Ramos (cell line): ENCODE measurements at regions not wholly inside any gene's neighbourhood (a gene's known extent, or its start where the extent isn't known, plus 50 kb on each side); places are given as distances from the start of the nearest gene placed in this dataset.

Experiments
- in situ Hi-C: fragments of 300-500 bp; cut with MboI; formaldehyde crosslinking; loops from one replicate; pipeline ENCODE4 v1.14.3; 2022; ENCODE audit warnings: low sequenced_read_pairs; ENCODE audit not compliant: unreplicated experiment

- in situ Hi-C loops, result no loop called here
Measured at GRCh38 chr12:92276276-92276675, 130.6 kb upstream of the BTG1 start.

GRCh38 chr12:92275443-92276154 lies 130.0 kb upstream of the BTG1 start:
- in situ Hi-C loops, result no loop called here

DNA sequence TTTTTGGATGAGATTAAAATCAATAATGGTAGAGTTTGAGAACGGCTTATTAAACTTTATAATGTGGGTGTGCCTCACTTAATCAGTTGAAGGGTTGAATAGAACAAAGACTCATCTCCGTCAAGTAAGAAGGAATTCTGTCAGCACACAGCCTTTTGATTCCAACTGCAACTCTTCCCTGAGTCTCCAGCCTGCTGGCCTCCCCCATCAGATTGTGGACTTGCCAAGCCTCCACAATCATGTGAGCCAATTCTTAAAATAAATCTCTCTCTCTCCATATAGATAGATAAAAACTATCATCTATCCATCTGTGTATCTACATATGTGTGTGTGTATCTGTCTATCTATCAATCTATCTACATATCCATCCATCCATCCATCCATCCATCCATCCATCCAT lies 127.4 kb upstream of the BTG1 start:
- in situ Hi-C loops, result no loop called here

DNA sequence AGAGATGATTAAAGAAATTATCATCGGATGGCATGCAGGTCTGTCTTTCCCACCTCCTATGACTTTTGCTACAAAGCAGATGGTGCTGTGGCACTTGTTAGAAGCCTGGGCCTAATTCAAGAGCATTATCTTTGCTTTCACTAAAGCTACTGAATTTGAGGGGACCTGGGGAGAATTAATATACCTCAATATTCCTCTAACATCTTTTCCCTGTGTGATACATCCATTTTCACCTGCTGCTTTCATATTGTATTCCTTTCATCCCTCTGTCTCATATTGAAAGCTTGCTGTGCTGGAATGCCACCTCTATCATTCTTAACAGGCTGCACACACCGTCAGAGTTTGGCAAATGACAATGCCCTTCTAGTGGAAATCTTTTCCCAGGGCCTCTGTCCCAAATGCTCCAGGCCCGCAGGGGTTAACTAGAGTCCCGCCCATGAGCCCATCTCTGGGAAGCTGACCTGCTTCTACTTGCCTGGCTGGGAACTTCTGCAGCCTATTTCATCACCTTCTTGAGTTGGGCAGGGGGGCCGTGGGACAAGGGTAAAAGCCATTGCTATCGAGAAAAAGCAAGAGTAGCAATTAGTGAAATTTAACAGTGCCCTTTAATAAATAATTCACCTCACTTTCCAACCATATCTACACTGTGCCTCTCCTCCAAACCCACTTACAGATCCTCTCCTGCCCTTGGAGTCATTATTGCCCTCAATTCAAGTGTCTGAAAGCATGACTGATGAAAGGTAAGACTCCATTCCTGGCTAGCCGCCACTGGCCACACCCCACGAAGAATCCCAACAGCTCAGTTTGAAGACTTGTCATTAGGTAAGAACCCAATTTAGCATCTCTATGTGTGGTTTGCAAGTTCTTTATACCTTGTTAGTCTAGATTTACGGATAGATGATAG lies 126.7 kb upstream of the BTG1 start:
- in situ Hi-C loops, result no loop called here

DNA sequence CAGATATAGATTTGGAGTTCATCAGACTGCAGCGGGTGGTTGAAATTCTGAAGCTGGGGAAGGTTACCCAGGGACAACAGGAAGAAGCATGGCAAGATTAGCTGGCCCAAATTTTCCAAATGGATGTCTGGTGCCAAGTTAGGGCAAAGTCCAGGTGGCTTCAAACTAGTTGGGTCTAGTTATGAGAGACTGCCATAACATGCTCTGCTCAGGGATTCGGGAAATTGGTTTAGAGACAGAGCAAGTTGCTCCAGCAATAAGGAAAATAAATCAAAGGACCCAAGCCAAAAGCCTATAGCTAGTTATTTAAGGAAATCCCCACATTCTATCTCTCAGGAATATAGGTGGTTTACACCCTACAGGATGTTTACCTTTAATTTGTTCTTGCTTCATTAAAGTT lies 125.7 kb upstream of the BTG1 start:
- in situ Hi-C loops, result no loop called here

DNA sequence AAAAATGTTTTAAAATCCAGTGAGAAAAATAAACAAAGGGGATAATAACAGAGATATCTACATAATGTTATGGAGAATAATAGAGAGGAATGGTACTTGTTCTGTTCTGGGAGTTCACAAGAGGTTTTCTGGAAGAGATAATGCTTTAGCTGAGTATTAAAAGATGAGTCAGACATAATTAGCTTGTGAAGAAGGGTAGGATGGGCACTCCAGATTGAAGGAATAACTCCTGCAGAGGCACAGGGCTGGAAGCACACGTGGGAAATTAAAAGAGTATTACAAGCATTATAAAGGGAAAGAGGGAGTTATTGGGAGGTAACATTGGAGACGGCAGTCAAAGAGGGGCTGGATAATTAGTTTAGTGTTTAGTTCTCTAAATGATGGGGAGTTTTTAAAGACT lies 124.9 kb upstream of the BTG1 start:
- in situ Hi-C loops, result no loop called here

DNA sequence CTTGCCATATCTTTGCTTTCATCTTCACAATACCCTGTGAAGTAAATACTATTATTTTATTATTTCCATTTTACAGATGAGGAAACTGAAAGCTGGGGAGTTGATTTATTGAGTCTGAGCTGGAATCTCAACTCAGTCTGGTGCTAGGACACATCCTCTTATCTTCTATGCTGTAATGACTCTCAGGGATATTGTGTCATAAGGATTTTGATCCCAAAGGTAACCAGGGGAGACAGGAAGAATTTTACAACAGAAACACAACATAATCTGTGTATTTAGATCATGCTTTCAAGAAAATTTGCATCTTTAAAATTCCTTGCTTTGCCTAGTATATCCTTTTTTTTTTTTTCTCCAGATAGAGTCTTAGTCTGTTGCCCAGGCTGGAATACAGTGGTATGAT lies 123.3 kb upstream of the BTG1 start:
- in situ Hi-C loops, result no loop called here

DNA sequence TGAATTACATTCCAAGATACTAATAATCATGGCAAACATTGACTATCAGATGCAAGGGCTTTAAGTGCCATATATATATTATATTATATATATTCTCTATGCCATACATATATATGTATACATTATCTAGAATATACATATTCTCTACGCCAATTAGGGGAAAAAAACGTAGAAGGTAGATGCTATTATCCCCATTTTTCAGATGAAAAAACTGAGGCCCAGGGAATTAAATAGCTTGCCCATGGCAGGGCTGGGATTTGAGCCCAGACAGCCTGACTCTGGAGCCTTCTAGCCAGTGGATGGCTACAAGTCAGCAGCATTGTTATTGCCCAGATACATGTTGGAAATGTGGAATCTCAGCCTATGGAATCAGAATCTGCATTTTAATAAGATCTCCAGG lies 116.0 kb upstream of the BTG1 start:
- in situ Hi-C loops, result no loop called here

GRCh38 chr12:92261071-92261470 lies 115.4 kb upstream of the BTG1 start:
- in situ Hi-C loops, result no loop called here

DNA sequence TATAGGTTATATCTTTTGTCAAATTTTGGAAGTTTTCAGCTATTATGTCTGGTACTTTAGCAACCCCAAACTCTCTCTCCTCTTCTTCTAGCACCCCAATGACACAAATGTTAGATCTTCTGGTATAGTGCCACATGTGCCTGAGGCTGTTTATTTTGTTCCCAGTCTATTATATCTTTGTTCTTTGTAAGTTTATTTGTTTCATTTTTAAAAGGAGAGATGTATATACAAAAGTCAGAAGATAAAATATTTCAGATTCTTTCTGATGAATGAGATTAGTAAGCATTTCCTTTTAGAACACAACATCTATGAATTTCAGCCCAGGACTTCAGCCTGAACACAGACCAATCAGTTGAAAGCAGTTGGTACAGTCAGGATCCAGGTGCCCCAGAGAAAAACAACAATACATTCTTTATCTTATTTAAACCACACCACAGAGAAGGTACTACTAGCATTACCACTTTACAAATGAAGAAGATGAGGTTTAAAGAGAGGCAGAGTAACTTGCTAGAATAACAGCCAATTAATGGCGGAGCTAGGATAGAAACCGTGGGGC lies 114.1 kb upstream of the BTG1 start:
- in situ Hi-C loops, result no loop called here

GRCh38 chr12:92259291-92259690 lies 113.6 kb upstream of the BTG1 start:
- in situ Hi-C loops, result no loop called here

GRCh38 chr12:92257261-92257660 lies 111.6 kb upstream of the BTG1 start:
- in situ Hi-C loops, result no loop called here

DNA sequence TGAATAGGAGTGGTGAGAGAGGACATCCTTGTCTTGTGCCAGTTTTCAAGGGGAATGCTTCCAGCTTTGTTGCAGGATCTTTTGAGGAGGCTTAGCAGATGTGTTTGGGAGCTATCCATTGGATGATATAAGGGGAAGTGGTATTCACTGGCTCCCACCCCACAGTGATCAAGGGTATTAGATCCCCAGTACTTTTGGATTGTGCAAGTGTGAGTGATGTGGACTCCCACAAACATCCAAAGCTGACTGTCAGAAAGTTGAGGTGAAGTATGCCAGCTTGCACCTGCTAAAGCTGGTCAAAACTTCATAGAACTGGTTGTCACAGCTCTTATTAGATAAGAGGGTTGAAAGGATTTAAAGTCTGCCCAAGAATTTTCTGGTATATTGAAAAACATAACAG lies 110.1 kb upstream of the BTG1 start:
- in situ Hi-C loops, result no loop called here

DNA sequence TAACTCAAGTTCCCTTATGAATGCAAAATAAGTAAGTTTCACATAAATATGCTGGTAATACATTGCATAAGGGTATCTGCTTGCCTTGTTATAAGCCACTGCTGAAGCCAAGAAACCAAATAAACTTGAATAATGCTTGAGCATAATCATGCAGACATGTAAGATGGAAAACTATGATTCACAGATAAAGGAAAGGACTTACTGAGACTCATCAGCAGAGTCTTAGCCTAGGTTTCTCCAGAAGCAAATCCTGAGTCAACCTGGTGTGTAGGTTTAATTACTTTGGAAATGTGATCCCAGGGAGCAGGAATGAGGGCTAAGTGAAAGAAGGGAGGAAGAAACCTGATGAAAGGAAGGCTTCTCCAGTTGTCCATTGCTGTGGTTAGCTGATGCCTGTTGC lies 107.7 kb upstream of the BTG1 start:
- in situ Hi-C loops, result no loop called here

GRCh38 chr12:92248977-92249376 lies 103.3 kb upstream of the BTG1 start:
- in situ Hi-C loops, result no loop called here

DNA sequence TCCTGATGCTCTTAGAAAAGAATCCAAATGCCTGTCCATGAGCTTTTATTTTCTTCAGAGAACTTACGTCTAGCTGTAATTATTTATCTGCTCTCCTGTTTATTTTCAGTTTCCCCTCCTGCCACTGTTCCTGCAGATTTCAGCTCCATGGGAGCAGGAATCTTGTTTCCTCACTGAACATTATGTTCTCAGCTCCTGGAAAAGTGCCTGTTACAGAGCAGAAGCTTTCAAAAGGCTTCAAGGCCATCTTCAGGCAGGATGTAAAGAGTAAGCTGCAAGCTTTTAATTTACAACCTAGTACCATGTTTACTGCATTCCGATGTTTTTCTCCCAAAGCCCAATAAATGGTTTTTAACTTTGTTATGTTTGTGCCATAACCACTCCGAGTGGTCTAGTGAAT lies 98.4 kb upstream of the BTG1 start:
- in situ Hi-C loops, result no loop called here

DNA sequence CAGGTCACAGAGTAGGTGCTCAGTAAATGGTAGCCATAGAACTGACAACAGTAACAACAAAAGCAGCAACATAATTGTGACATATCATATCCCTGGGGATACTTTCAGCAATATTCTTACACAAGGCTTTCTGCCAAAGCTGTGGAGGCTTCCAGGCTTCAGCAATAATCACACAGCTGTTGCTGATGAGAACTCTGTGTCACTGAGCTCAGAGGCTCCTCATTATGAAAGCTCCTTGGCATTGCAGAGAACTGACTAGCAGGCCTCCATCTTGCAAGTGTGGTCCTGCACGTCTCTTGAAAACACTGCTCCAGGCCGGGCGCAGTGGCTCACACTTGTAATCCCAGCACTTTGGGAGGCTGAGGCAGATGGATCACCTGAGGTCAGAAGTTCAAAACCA lies 97.3 kb upstream of the BTG1 start:
- in situ Hi-C loops, result no loop called here

GRCh38 chr12:92237762-92238523 lies 92.3 kb upstream of the BTG1 start:
- in situ Hi-C loops, result no loop called here

GRCh38 chr12:92237262-92237661 lies 91.6 kb upstream of the BTG1 start:
- in situ Hi-C loops, result no loop called here

GRCh38 chr12:92235703-92236472 lies 90.2 kb upstream of the BTG1 start:
- in situ Hi-C loops, result no loop called here
